NCI-H774 (cell line): ENCODE measurements at regions not wholly inside any gene's neighbourhood (a gene's known extent, or its start where the extent isn't known, plus 50 kb on each side); places are given as distances from the start of the nearest gene placed in this dataset.
"Not testable (repeated sequence)": the region's sequence is repeated elsewhere in the genome, so short reads cannot be mapped to it uniquely, and the experiment has no call there.

ENCODE experiments used
- DNase-seq: peaks from one replicate; lab custom pipeline; 2025; lab: John Stamatoyannopoulos, UW

GRCh38 chr4:146073517-146073916 is 102.0 kb upstream of the LSM6 start:
- DNase-seq: no peak

- DNase-seq: no peak
Observed at GRCh38 chr4:146072376-146072775, 103.1 kb upstream of the LSM6 start.

GRCh38 chr4:146071390-146071789 is 104.1 kb upstream of the LSM6 start:
- DNase-seq: no peak

GRCh38 chr4:146063143-146063542 is 112.4 kb upstream of the LSM6 start:
- DNase-seq: no peak

- DNase-seq: no peak
Observed at GRCh38 chr4:146062340-146062739, 113.2 kb upstream of the LSM6 start.

DNA sequence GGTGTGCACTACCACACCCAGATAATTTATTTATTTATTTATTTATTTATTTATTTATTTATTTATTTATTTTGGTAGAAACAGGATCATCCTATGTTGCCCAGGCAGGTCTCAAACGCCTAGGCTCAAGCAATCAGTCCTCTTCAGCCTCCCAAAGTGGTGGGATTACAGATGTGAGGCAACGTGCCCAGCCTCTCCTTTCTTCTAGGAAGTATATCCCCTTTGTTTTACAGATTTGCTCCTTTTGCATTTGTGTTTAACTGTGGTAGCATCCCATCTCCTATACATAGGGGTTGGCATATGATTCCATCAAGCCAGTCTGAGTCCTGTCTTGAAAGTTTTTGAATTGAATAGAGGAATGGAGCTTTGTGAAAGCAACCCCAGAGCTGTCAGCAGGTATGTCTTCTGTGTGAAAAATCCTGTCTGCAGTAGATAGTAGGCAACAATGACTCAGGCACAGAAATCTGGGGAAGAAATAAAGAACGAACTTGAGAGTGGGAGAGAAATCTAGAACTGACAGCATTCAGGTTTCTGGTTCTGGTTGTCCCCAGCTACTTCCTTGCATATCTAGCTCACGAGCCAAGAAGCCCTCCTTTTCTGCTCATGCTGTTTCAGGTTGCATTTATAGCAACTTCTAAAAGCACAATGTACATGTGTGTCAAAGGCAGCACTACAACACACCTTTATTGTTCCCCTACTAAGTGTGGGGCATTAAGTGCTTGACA is 113.7 kb upstream of the LSM6 start:
- no peak for DNase-seq

DNA sequence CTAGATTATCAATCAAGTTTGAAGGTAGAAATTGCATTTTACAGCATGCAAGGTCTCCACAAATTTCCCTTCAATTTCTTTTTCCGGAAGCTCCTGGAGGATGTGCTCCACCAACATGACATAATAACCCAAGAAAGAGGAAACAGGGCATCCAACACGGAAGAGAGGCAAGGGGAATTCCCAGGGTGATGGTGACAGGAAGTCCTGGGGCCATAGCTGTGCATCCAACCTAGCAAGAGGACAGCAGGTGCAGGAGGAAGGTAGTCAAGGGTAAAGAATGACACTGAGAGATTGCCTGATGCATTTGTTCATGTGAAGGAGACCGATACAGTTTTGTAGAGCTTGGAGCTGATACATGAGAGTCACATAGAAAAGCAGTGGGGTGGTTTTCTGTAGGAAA is 115.7 kb upstream of the LSM6 start:
- DNase-seq: no peak

DNA sequence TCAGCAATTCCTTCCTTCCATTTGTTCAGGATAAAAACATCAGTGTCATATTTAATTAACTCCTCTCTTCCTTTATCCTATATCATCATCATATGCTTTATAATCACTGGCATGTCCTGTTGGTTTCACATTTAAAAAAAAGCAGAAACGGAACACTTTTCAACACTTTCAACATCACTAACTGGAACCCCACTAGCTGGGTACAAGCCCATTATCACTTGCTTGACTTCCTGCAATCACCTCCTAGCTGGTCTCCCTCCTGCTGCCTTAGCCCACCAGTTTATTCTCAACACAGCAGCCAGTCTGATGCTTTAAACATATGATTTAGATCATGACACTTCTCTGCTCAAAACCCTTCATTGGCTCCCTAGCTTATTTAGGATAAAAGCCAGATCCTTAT is 116.4 kb upstream of the LSM6 start:
- DNase-seq: no peak

DNA sequence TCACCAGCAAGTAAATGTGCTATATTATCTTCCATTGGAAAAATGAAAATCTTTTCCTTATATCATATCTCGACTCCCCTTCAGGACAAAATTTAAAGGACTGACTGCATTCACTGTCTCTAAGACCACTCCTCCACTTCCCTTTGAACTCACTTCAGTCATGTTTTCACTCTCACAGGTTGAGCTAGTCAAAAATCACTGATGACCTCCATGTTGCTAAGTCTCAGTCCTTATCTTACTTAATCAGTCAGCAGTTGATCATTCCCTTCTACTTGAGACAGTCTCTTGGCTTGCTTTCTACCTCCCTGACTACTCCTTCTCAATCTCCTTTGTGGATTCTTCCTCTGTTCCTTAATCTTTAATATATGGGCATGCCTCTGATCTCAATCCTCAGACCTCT is 117.0 kb upstream of the LSM6 start:
- DNase-seq: no peak

DNA sequence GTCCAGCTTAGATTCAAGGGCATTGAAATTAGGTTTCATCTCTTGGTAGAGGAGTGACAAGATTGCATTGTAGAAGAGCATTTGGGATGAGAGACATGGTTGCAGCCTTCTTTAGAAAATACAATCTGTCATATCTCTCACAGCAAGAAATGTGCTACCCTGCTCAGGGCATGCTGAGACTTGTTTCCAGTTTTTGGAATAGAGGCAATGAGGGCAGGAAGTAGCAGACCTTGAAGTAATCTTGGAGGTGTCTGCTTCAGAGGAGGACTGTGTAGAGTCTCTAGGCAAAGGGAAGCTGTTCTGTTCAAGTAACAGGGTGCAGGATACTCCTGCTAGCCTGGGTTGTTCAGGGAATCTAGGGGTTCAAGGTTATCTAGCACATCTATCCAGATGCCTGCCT is 116.1 kb upstream of the ZNF827 start:
- DNase-seq: no peak

- DNase-seq: no peak
Observed at GRCh38 chr4:146053891-146054290, 115.3 kb upstream of the ZNF827 start.

DNA sequence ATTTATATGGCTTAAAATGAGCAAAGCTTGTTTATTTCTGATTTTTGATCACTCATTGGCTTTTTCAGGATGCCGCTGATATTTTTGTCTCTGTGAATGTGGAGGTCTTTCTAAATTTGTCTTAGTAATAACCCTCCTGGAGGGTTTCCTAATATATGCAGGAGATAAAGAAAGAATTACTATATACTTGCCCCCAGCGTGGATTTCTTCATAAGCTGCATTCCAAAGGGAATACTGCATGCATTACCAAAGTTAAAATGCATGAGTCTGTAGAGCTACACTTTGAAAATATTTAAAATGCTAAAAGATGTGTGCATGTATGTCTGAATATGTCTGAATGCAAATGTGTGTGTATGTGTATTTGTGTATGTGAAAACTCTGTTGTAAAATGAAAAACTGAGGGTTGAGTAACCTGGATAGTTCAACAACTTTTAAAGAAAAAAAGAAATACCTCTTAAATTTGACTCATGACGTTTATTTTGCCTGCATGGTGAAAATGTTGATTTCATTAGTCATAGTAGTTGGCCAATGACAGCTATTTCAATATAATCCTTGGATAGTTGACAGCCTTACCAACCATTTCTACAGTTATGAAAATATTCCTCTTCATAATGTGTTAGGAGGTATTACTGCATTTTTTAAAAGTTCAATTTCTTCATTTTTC is 113.2 kb upstream of the ZNF827 start:
- no peak for DNase-seq

GRCh38 chr4:146051223-146051622 is 112.6 kb upstream of the ZNF827 start:
- DNase-seq: no peak

- DNase-seq: no peak
Observed at GRCh38 chr4:146049802-146050201, 111.2 kb upstream of the ZNF827 start.

GRCh38 chr4:146047768-146048167 is 109.1 kb upstream of the ZNF827 start:
- DNase-seq: not testable (repeated sequence)

DNA sequence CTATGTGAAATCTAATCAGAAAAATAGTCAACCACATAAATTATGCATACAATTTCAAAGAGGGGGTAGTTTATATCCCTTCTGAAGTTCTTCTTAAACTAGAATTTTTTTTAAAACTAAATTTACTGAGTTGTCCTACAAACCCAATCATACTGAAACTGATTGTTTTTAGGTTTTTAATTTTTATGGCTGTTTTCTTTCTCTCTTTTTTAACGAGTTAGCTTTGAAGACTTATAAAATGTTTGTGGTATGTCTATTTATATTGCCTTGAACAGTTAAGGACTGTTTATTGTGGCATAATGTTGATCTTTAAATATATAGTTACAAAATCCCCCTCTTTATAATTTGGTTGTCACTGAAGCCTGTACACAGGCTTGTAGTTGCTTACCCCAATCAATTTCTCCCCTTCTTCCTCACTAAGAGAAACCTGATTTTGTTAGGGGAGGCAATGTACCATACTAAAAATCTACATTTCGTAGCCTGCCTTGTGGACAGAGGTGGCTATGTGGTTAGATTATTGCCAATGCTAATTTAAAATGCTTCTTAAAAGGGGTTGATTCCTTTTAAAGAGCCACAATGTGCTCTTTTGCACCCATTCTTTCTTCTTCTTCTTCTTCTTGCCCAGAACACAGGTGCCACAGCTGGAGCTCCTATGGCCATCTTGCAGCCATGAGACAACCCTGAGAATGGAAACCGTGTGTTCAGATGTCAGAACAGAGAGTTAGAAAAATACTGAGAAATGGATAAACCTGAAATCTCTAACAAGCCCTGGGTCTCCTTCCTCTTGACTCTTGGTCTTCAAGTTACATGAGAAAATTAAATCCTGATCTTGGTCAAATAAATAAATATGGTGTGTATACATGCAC is 102.7 kb upstream of the ZNF827 start:
- DNase-seq: no peak

- no peak for DNase-seq
Observed at GRCh38 chr4:146040623-146041022, 102.0 kb upstream of the ZNF827 start.

DNA sequence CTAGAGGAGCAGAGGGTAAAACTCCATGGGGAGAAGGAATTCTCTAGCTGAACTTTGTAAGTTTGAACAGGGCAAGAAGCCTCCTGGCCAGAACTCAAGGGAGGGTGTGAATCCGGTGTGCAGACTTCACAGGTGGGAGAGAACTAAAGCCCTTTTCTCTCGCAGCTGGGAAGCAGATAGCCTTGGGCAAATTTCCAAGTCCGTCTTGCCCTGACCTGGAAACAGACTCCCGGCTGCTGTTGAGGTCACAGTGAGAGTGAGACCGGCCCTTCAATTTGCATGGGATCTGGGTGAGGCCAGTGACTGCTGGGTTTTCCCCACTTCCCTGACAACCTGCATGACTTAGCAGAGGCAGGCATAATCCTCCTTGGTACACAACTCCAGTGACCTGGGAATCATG is 94.5 kb upstream of the ZNF827 start:
- no peak for DNase-seq

DNA sequence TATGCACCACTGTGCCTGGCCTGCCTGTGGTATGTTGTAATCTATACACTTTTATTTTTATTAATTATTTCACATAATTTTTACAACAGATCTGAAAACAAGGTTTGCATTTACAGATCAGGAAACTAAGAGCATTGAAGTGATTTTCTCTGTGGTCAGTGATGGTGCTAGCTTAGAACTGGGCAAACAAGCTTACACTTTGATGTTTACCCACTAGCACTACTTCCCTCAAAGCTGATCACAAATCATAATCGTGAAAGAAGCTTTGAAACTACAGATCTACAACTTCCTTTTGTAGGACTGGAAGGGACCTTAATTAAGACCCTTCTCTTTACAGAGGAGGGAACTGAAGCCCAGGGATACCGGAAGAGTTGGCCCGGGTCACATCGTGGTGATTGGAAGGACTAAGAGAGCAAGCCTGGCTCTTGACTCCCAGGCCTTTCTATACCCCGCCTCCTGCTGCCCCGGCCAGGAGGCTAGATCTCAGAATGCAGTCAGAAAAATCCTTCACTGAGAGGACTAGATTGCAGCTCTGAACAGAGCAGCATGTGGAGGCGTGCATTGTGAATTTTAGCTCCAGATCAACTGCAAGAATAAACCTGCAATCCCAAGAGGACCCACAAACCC is 93.7 kb upstream of the ZNF827 start:
- no peak for DNase-seq

GRCh38 chr4:146029939-146030710 is 91.5 kb upstream of the ZNF827 start:
- no peak for DNase-seq

DNA sequence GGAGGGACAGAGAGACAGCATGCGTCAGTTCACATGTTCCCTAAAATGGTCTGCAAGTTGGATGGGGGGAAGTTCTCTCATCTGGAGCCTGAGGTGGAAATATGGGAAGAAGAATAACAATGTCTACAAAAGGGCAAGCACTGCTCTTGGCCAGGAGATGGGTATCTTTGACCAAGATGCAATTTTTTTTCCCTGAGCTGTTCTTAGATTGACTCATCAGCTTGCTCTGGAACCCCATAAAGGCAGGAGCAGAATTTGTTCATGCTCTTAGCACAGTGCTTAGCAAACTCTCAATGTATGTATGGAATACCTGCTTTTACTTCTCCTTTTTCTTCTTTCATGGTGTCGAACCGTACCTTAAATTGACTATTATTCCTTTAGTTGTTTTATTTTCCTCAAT is 90.5 kb upstream of the ZNF827 start:
- DNase-seq: no peak

- no peak for DNase-seq
Observed at GRCh38 chr4:146027761-146028160, 89.1 kb upstream of the ZNF827 start.
